Nephron progenitor cell (in vitro differentiated cells): ENCODE measurements at regions not wholly inside any gene's neighbourhood (a gene's known extent, or its start where the extent isn't known, plus 50 kb on each side); places are given as distances from the start of the nearest gene placed in this dataset.

Experiments used
- DNase-seq: peaks from one replicate; pipeline ENCODE4 v3.0.0; 2021
- H3K27ac Mint-ChIP-seq: 2 replicates; pipeline ENCODE4 v1.8.0; 2021; ENCODE audit warnings: mild to moderate bottlenecking, moderate library complexity, mixed read lengths
- H3K27me3 Mint-ChIP-seq: 2 replicates; pipeline ENCODE4 v1.8.0; 2021; ENCODE audit warnings: mild to moderate bottlenecking, low read depth, mixed read lengths; ENCODE audit not compliant: poor library complexity
- H3K36me3 Mint-ChIP-seq: 2 replicates; pipeline ENCODE4 v1.8.0; 2021; ENCODE audit warnings: low read depth, mixed read lengths
- H3K4me1 Mint-ChIP-seq: 2 replicates; pipeline ENCODE4 v1.8.0; 2021; ENCODE audit warnings: mixed read lengths
- H3K4me3 Mint-ChIP-seq: 2 replicates; pipeline ENCODE4 v1.8.0; 2021; ENCODE audit warnings: mild to moderate bottlenecking, moderate library complexity, mixed read lengths
- H3K9me3 Mint-ChIP-seq: 2 replicates; pipeline ENCODE4 v1.8.0; 2021; ENCODE audit warnings: mild to moderate bottlenecking, moderate library complexity, mixed read lengths
- TF ChIP-seq, protein P1 (sequence below): fragments of 200-600 bp; sonication (generic); IDR thresholded peaks from 2 replicates; pipeline ENCODE4 v1.5.0; 2021; ENCODE audit warnings: antibody characterized with exemption

DNA sequence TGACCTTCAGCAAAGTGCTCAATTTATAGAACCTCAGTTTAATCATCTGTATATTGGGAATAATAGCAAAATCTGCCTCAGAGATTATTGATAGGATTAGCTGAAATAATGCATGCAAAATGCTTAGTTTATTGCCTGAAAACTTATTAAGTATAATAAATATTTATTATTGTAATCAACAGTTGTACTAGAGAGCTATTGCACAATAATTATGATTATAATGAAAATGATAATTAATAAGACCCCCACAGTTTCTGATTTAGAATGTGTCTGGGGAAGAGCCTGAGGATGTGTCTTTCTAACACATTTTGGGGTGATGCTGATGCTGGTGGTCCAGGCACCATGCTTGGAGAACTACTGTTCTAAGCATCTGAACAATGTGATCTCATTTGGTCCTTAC is 419.6 kb downstream of the NPIPA7 start:
- H3K4me3 Mint-ChIP-seq = no peak overlapping the region
- no peaks in the 10 kb centered on the region for H3K36me3 Mint-ChIP-seq
- TF ChIP-seq, protein P1, sequence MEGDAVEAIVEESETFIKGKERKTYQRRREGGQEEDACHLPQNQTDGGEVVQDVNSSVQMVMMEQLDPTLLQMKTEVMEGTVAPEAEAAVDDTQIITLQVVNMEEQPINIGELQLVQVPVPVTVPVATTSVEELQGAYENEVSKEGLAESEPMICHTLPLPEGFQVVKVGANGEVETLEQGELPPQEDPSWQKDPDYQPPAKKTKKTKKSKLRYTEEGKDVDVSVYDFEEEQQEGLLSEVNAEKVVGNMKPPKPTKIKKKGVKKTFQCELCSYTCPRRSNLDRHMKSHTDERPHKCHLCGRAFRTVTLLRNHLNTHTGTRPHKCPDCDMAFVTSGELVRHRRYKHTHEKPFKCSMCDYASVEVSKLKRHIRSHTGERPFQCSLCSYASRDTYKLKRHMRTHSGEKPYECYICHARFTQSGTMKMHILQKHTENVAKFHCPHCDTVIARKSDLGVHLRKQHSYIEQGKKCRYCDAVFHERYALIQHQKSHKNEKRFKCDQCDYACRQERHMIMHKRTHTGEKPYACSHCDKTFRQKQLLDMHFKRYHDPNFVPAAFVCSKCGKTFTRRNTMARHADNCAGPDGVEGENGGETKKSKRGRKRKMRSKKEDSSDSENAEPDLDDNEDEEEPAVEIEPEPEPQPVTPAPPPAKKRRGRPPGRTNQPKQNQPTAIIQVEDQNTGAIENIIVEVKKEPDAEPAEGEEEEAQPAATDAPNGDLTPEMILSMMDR = no peak
- H3K9me3 Mint-ChIP-seq = no peaks in the 10 kb centered on the region
- H3K27ac Mint-ChIP-seq = no peak overlapping the region
- no peak for DNase-seq
- no peaks in the 10 kb centered on the region for H3K4me1 Mint-ChIP-seq
- peaks cover 18% of the 10 kb centered on the region for H3K27me3 Mint-ChIP-seq

DNA sequence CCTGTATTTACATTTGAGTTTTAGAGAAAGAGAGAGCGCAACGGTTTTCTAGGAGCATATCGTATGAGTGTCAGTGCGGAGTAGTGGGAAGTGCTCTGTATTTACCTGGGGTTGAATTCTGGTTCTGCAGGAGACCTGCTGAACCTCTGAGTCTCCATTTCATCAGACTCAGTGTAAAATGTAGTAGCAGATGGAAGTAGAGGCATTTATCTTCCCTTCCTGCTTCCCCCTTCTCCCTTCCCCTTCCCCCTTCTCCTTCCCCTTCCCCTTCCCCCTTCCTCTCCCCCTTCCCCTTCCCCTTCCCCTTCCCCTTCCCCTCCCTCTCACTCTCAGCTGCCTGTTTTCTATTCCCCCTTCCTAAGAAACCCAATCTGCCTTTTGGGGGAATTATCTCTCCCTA is 426.9 kb downstream of the NPIPA7 start:
- H3K27me3 Mint-ChIP-seq = peaks cover 28% of the 10 kb centered on the region
- H3K4me1 Mint-ChIP-seq = no peaks in the 10 kb centered on the region
- peaks cover 15% of the 10 kb centered on the region for H3K9me3 Mint-ChIP-seq
- no peak for DNase-seq
- no peak overlapping the region for H3K4me3 Mint-ChIP-seq
- TF ChIP-seq, protein P1 = no peak
- H3K27ac Mint-ChIP-seq = no peak overlapping the region
- H3K36me3 Mint-ChIP-seq = no peaks in the 10 kb centered on the region

DNA sequence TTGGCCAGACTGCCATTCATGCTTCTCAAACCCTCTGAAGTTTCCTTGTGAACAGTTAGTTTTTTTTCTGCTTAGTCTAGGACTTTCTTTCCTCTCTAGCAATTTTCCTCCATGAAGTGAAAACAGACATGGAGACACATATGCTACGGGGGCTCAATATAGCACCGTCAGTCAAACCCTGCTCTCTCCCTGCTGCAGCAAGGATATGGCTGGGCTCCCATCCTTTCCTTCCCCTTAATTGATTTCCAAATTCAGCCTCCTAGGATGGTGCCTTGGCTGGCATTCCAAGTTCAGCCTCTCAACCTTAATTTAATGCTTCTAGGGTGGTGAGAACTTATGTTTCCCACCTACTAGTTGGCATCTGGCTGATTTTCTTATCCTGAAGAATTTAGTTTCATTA is 436.7 kb downstream of the NPIPA7 start:
- H3K27me3 Mint-ChIP-seq = peaks cover 25% of the 10 kb centered on the region
- H3K4me3 Mint-ChIP-seq = no peak overlapping the region
- H3K9me3 Mint-ChIP-seq = peaks cover 14% of the 10 kb centered on the region
- no peak for DNase-seq
- no peaks in the 10 kb centered on the region for H3K4me1 Mint-ChIP-seq
- H3K27ac Mint-ChIP-seq = no peak overlapping the region
- no peaks in the 10 kb centered on the region for H3K36me3 Mint-ChIP-seq
- TF ChIP-seq, protein P1 = no peak

DNA sequence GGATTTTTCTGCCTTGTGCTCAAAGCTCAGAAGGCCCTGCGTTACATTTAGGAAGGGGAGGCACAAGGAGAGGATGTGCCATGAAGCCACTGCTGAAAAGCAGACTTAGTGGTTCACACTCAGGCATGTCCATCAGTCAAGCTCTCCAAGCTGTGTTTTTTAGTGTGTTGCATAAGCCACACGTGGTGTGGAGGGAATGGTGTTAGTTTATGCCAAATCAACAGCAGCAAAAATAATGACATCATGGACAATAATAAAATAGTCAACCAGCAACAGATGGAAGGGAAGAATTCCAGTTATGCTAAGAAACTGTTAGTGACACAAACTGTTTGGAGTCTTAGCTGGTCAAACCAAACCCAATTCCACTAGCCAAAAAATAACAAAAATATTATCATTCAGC is 438.3 kb downstream of the NPIPA7 start:
- TF ChIP-seq, protein P1 = no peak
- H3K27ac Mint-ChIP-seq = no peak overlapping the region
- peaks cover 27% of the 10 kb centered on the region for H3K9me3 Mint-ChIP-seq
- no peak overlapping the region for H3K4me3 Mint-ChIP-seq
- DNase-seq = no peak
- no peaks in the 10 kb centered on the region for H3K4me1 Mint-ChIP-seq
- peaks cover 19% of the 10 kb centered on the region for H3K27me3 Mint-ChIP-seq
- H3K36me3 Mint-ChIP-seq = no peaks in the 10 kb centered on the region

DNA sequence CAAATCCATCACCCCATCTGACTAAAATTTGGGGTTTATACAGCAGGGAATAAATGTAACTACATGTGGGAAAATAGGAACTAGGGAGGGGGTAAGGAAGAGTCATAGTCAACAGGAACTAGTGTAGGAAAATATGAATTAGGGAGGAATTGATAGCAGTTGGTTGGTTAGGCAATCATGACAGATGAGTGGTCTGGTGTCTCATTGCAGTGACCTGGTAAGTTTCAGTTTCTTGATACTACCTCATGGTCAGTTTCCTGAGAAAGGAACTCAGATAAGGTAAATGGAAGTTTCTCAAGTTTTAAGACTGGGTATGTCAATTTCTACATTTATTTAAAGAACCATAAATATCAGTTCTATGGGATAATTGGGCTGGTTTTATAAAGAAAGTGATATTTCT is 442.3 kb downstream of the NPIPA7 start:
- no peaks in the 10 kb centered on the region for H3K4me1 Mint-ChIP-seq
- no peaks in the 10 kb centered on the region for H3K36me3 Mint-ChIP-seq
- no peak for DNase-seq
- peaks cover 30% of the 10 kb centered on the region for H3K9me3 Mint-ChIP-seq
- no peak overlapping the region for H3K4me3 Mint-ChIP-seq
- H3K27ac Mint-ChIP-seq = no peak overlapping the region
- TF ChIP-seq, protein P1 = no peak
- H3K27me3 Mint-ChIP-seq = peaks cover under 1% of the 10 kb centered on the region

DNA sequence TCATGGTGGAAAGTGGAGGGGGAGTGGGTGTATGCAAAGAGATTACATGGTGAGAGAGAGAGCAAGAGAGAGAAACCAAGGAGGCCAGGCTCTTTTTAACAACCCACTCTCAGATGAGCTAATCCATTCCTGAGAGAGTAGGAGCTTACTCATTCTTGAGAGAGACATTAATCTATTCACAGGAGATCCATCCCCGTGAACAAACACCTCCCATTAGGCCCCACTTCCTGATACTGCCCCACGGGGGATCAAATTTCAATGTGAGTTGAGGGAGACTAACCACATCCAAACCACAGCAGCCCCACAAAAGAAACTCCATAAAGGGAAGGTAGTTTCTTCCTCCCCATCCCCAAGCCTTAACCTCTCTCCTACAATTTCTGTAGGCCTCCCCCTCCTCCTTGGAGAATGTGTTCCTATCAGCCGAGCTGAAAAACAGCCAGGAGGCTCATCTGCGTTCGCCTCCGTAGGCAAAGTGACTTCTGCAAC is 450.0 kb downstream of the NPIPA7 start:
- H3K4me3 Mint-ChIP-seq = peak overlapping the region; percentile 21
- TF ChIP-seq, protein P1 = no peak
- no peak for DNase-seq
- H3K27me3 Mint-ChIP-seq = peaks cover 13% of the 10 kb centered on the region
- peaks cover 23% of the 10 kb centered on the region for H3K4me1 Mint-ChIP-seq
- peaks cover 7% of the 10 kb centered on the region for H3K9me3 Mint-ChIP-seq
- H3K27ac Mint-ChIP-seq = peak overlapping the region; percentile 91
- H3K36me3 Mint-ChIP-seq = no peaks in the 10 kb centered on the region
